Left ventricle myocardium inferior (tissue), 1 donor: ENCODE measurements at regions not wholly inside any gene's neighbourhood (a gene's known extent, or its start where the extent isn't known, plus 50 kb on each side); places are given as distances from the start of the nearest gene placed in this dataset.

Experiments
- DNase-seq: peaks from one replicate; pipeline ENCODE4 v3.0.0-alpha.2; 2020
- H3K27ac ChIP-seq: fragments of 200-600 bp; replicated peaks from 2 replicates; pipeline ENCODE4 v1.8.0; 2021
- H3K27me3 ChIP-seq: fragments of 200-600 bp; 2 replicates; pipeline ENCODE4 v1.8.0; 2021; ENCODE audit warnings: low read depth
- H3K36me3 ChIP-seq: fragments of 200-600 bp; 2 replicates; pipeline ENCODE4 v1.8.0; 2021
- H3K4me1 ChIP-seq: fragments of 200-600 bp; 2 replicates; pipeline ENCODE4 v1.8.0; 2021
- H3K4me3 ChIP-seq: fragments of 200-600 bp; 2 replicates; pipeline ENCODE4 v1.8.0; 2021; ENCODE audit warnings: mild to moderate bottlenecking, moderate library complexity
- H3K9me3 ChIP-seq: fragments of 200-600 bp; replicated peaks from 2 replicates; pipeline ENCODE4 v1.8.0; 2021
- CTCF ChIP-seq: fragments of 200-600 bp; IDR thresholded peaks from 2 replicates; pipeline ENCODE4 v1.8.0; 2021; ENCODE audit warnings: antibody characterized with exemption, mild to moderate bottlenecking, borderline replicate concordance
- intact Hi-C: fragments of 100-400 bp; cut with micrococcal nuclease; formaldehyde crosslinking; loops from one replicate; pipeline ENCODE4 v1.11.0; 2022
- donor health status: DM: no; HTN: yes; CAD: no; lungs with severe emphysema.

GRCh38 chr11:107276077-107276476 lies 181.5 kb downstream of the CWF19L2 start:
- intact Hi-C loops: no loop called here
- no peaks in the 10 kb centered on the region for H3K27me3 ChIP-seq
- H3K36me3 ChIP-seq: no peaks in the 10 kb centered on the region
- H3K4me1 ChIP-seq: no peaks in the 10 kb centered on the region
- H3K9me3 ChIP-seq: peaks cover 4% of the 10 kb centered on the region
- no peak overlapping the region for H3K27ac ChIP-seq
- TF ChIP-seq CTCF: no peak
- no peak overlapping the region for H3K4me3 ChIP-seq
- DNase-seq: no peak

GRCh38 chr11:107275632-107276031 lies 182.0 kb downstream of the CWF19L2 start:
- Histone ChIP-seq H3K36me3 (no peaks in the 10 kb centered on the region), H3K4me1 (no peaks in the 10 kb centered on the region), H3K9me3 (no peaks in the 10 kb centered on the region), H3K4me3 (no peak overlapping the region), H3K27ac (no peak overlapping the region), H3K27me3 (no peaks in the 10 kb centered on the region)
- no peak for TF ChIP-seq CTCF
- intact Hi-C loops: no loop called here
- DNase-seq: no peak

- Histone ChIP-seq H3K9me3 (no peaks in the 10 kb centered on the region), H3K4me3 (no peak overlapping the region), H3K27me3 (no peaks in the 10 kb centered on the region), H3K36me3 (no peaks in the 10 kb centered on the region), H3K4me1 (no peaks in the 10 kb centered on the region), H3K27ac (no peak overlapping the region)
- no peak for TF ChIP-seq CTCF
- DNase-seq: no peak
- intact Hi-C loops: no loop called here
Observed at GRCh38 chr11:107274138-107274537, 183.5 kb downstream of the CWF19L2 start.

GRCh38 chr11:107272561-107272960 lies 185.1 kb downstream of the CWF19L2 start:
- no peaks in the 10 kb centered on the region for H3K9me3 ChIP-seq
- TF ChIP-seq CTCF: no peak
- H3K27ac ChIP-seq: no peak overlapping the region
- H3K27me3 ChIP-seq: no peaks in the 10 kb centered on the region
- H3K4me1 ChIP-seq: no peaks in the 10 kb centered on the region
- no peak overlapping the region for H3K4me3 ChIP-seq
- no peak for DNase-seq
- intact Hi-C loops: no loop called here
- H3K36me3 ChIP-seq: no peaks in the 10 kb centered on the region

GRCh38 chr11:107271425-107271824 lies 186.2 kb downstream of the CWF19L2 start:
- no peak overlapping the region for H3K27ac ChIP-seq
- no peak for DNase-seq
- no peaks in the 10 kb centered on the region for H3K36me3 ChIP-seq
- no peak for TF ChIP-seq CTCF
- no peaks in the 10 kb centered on the region for H3K4me1 ChIP-seq
- H3K27me3 ChIP-seq: no peaks in the 10 kb centered on the region
- H3K4me3 ChIP-seq: no peak overlapping the region
- intact Hi-C loops: no loop called here
- H3K9me3 ChIP-seq: no peaks in the 10 kb centered on the region

GRCh38 chr11:107268977-107269376 lies 188.6 kb downstream of the CWF19L2 start:
- Histone ChIP-seq H3K36me3 (no peaks in the 10 kb centered on the region), H3K27ac (no peak overlapping the region), H3K9me3 (no peaks in the 10 kb centered on the region), H3K4me3 (no peak overlapping the region), H3K4me1 (no peaks in the 10 kb centered on the region), H3K27me3 (no peaks in the 10 kb centered on the region)
- no peak for TF ChIP-seq CTCF
- intact Hi-C loops: no loop called here
- no peak for DNase-seq
